Fibroblast of pulmonary artery (primary cell): ENCODE measurements at regions not wholly inside any gene's neighbourhood (a gene's known extent, or its start where the extent isn't known, plus 50 kb on each side); places are given as distances from the start of the nearest gene placed in this dataset.

Source experiments
- DNase-seq: peaks from one replicate; pipeline ENCODE4 v3.0.0-alpha.2; 2010; ENCODE audit warnings: low read depth
- H3K4me3 ChIP-seq: replicated peaks from 2 replicates; pipeline ENCODE4 v1.5.1; 2011; ENCODE audit warnings: low read depth, mild to moderate bottlenecking, control low read depth, low read length, moderate library complexity
- TF ChIP-seq, protein P1 (sequence below): IDR thresholded peaks from 2 replicates; pipeline ENCODE4 v1.5.1; 2011; ENCODE audit warnings: mild to moderate bottlenecking, control low read depth, low read length, inconsistent platforms; ENCODE audit errors: missing control alignments

DNA sequence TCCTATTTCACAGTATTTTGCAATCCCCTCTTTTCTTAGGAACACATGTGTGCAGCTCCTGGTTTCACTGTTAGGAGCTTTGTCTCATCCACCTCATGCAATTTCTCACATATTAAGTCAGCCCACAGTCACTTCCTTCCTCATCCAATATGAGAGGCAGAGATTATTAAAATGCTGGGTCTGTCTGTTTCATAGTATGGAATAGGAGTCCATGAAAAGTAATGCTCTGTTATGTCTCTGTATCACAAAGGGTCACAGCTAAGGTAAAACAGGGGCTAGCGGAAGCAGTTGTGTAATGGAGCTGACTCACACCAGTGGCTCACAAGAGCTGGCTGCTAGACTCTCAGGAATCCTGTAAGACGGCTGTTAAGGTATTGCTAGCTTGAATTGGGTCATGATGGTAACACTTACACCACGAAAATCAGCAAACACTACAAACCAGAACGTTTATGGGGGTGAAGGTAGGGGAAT is 216.5 kb downstream of the EFNB2 start:
- H3K4me3 ChIP-seq, result no peak overlapping the region
- TF ChIP-seq, protein P1, sequence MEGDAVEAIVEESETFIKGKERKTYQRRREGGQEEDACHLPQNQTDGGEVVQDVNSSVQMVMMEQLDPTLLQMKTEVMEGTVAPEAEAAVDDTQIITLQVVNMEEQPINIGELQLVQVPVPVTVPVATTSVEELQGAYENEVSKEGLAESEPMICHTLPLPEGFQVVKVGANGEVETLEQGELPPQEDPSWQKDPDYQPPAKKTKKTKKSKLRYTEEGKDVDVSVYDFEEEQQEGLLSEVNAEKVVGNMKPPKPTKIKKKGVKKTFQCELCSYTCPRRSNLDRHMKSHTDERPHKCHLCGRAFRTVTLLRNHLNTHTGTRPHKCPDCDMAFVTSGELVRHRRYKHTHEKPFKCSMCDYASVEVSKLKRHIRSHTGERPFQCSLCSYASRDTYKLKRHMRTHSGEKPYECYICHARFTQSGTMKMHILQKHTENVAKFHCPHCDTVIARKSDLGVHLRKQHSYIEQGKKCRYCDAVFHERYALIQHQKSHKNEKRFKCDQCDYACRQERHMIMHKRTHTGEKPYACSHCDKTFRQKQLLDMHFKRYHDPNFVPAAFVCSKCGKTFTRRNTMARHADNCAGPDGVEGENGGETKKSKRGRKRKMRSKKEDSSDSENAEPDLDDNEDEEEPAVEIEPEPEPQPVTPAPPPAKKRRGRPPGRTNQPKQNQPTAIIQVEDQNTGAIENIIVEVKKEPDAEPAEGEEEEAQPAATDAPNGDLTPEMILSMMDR, result no peak
- peak; percentile 97 for DNase-seq

DNA sequence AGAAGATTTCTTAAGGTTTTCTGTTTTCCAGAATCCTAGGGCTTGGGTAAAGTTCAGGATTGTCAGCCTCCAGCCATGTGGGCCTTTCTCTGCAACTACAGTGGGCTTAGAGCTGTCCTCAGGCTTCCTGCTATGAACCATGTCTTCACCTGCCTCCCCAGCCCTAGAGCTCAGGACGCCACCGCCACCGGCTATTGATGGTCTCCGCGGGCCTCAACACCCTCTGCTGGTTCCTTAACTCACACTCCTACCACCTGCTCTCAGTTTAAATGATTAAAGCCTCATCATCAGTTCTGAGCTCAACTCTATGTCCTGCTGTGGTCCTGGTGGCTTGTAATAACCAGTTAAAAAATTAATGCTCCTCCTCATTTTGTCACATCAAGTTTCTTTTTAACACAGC is 221.0 kb downstream of the EFNB2 start:
- TF ChIP-seq, protein P1, result no peak
- H3K4me3 ChIP-seq, result no peak overlapping the region
- DNase-seq, result no peak

DNA sequence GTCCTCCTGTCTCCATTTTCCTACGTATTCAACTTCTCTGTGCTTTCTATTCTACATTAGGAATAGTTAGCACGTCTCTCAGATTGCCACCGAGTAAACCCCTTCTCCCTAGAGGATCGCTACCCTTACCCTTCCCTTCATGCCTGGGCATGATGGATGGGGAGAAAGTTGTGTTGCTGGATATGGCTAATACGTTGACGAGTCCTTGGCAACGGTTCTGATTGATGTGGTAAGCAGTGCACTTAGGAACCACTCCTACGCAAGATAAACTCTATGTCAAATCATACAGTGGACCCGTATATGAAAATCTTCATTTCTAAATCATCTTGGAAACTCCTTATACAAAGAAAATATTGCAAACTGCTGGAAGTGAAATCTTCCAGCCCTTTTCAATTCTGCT is 224.5 kb downstream of the EFNB2 start:
- TF ChIP-seq, protein P1, result no peak
- H3K4me3 ChIP-seq, result no peak overlapping the region
- peak; percentile 58 for DNase-seq

DNA sequence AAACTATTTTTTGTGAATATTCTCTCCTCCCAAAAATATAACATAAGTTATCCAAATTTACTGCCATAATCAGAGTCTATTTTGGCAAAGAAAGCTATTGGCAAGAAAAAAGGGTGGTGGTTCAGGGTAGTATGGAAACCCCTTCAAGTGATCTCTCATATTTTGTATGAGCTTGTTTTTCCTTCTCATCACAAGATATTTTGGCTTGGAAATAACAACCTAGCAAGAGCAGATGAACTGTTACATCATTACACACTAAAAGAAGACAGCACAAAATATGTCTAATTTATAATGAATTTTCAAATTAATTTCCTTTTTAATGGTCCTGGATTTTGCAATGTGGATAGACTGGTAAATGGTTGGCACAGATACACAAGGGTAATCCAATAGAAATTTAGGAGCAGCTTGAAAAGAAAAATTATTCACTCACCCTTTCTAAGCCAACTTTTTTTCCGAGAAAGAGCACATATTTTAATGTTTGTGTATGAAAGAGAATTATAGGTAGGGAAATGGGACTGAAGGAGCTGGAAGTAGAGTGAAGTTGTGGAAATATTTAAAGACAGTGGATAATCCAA is 225.1 kb downstream of the EFNB2 start:
- DNase-seq, result no peak
- TF ChIP-seq, protein P1, result no peak
- no peak overlapping the region for H3K4me3 ChIP-seq

DNA sequence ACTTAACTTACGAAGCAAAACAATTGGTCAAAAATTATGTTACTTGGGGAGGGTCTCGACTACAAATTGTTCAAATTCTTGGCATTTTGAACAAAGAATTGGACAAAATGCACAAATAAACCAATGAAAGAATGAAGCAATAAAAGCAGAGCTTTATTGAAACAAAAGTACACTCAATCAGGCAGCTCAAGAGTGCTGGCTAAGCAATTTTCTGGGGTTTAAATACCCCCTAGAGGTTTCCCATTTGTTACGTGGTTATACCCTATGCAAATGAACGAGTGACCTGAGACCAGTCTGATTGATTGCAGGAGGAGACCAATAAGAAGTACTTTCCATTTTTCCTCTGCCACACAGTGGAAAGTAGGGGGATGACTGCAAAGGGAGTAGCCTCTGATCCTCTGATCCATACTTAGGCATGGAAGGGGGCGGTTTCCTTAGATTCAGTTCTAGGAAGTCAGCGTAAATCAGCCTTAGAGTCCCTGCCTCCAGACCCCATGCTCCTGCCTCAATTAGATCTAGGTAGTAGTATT is 228.6 kb downstream of the EFNB2 start:
- TF ChIP-seq, protein P1, result no peak
- no peak overlapping the region for H3K4me3 ChIP-seq
- no peak for DNase-seq

DNA sequence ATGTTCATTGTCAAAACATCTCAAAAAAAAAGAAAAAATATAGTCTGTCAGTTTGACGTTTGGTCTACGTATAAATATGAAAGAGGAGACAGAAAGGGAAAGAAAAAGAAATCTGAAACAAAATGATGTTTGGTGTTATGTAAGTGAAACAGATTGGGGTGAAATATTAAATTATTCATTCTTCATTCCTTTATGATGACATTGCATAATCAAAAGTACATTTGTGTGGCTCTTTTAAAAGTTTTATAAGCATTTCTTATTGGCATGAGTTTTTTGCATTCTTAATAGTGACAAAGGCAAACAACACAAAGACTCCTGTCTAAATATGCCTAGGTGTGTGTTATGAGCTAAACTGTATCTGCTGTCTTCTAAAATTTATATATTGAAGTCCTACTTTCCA is 232.6 kb downstream of the EFNB2 start:
- DNase-seq, result no peak
- TF ChIP-seq, protein P1, result no peak
- no peak overlapping the region for H3K4me3 ChIP-seq

DNA sequence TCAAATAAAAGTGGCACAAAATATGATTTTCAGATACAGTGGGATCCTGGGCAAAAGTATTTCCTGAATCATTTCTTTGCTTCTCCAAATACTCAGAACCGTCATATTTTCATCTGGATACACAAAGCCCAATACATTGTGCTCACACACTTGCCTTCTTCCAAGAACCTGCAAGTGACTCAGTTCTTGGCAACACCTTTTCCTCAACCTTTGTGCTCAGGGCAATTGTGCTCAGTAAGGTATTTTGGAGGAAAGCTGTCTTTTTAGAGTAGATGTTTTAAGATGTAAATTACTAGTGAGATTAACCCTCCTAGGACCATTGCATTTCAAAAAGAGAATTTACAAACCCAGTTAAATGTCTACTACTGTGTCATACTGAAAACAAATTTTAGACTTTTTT is 233.5 kb downstream of the EFNB2 start:
- TF ChIP-seq, protein P1, result no peak
- no peak for DNase-seq
- no peak overlapping the region for H3K4me3 ChIP-seq
